HEK293T (cell line): ENCODE measurements at regions not wholly inside any gene's neighbourhood (a gene's known extent, or its start where the extent isn't known, plus 50 kb on each side); places are given as distances from the start of the nearest gene placed in this dataset.

Source experiments
- CTCF ChIA-PET: fragments of 350-600 bp; formaldehyde crosslinking; extraction: SDS; loops from one replicate; lab custom pipeline; 2021; ENCODE audit warnings: antibody characterized with exemption, inconsistent platforms; lab: Yijun Ruan, JAX
- POLR2A ChIA-PET: fragments of 350-600 bp; formaldehyde crosslinking; extraction: SDS; loops from one replicate; lab custom pipeline; 2020; ENCODE audit warnings: antibody characterized with exemption, inconsistent platforms; lab: Yijun Ruan, JAX
- DNase-seq: peaks from one replicate; pipeline ENCODE4 v3.0.0; 2012; ENCODE audit warnings: mixed read lengths; ENCODE audit errors: extremely low spot score
- ARNT ChIP-seq: fragments of 450-650 bp; IDR thresholded peaks from 2 replicates; pipeline ENCODE4 v1.6.1; 2017; ENCODE audit warnings: mild to moderate bottlenecking
- BHLHE40 ChIP-seq: fragments of 450-650 bp; IDR thresholded peaks from 2 replicates; pipeline ENCODE4 v1.6.1; 2016; ENCODE audit warnings: mild to moderate bottlenecking, moderate library complexity, borderline replicate concordance
- CTBP1 ChIP-seq: fragments of 450-650 bp; IDR thresholded peaks from 2 replicates; pipeline ENCODE4 v1.6.1; 2016; ENCODE audit warnings: borderline replicate concordance
- ELF4 ChIP-seq: fragments of 450-650 bp; IDR thresholded peaks from 2 replicates; pipeline ENCODE4 v1.6.1; 2017; ENCODE audit warnings: antibody characterized with exemption
- FOXA1 ChIP-seq: fragments of 450-650 bp; IDR thresholded peaks from 2 replicates; pipeline ENCODE4 v1.6.1; 2016; ENCODE audit warnings: mild to moderate bottlenecking
- FOXK2 ChIP-seq: fragments of 450-650 bp; IDR thresholded peaks from 2 replicates; pipeline ENCODE4 v1.6.1; 2016; ENCODE audit warnings: mild to moderate bottlenecking
- FOXM1 ChIP-seq: fragments of 450-650 bp; IDR thresholded peaks from 2 replicates; pipeline ENCODE4 v1.6.1; 2017; ENCODE audit warnings: mild to moderate bottlenecking, borderline replicate concordance
- HDGF ChIP-seq: fragments of 450-650 bp; IDR thresholded peaks from 2 replicates; pipeline ENCODE4 v1.6.1; 2017; ENCODE audit warnings: antibody characterized with exemption, borderline replicate concordance
- L3MBTL2 ChIP-seq: fragments of 450-650 bp; conservative IDR thresholded peaks from 2 replicates; pipeline ENCODE4 v1.6.1; 2016; ENCODE audit warnings: mild to moderate bottlenecking
- LEF1 ChIP-seq: fragments of 450-650 bp; IDR thresholded peaks from 2 replicates; pipeline ENCODE4 v1.6.1; 2017; ENCODE audit warnings: mild to moderate bottlenecking, borderline replicate concordance
- NFRKB ChIP-seq: fragments of 450-650 bp; IDR thresholded peaks from 2 replicates; pipeline ENCODE4 v1.6.1; 2016; ENCODE audit warnings: mild to moderate bottlenecking, moderate library complexity
- PKNOX1 ChIP-seq: fragments of 450-650 bp; IDR thresholded peaks from 2 replicates; pipeline ENCODE4 v1.6.1; 2016
- SP1 ChIP-seq: fragments of 450-650 bp; IDR thresholded peaks from 2 replicates; pipeline ENCODE4 v1.6.1; 2017
- SUZ12 ChIP-seq: fragments of 450-650 bp; IDR thresholded peaks from 2 replicates; pipeline ENCODE4 v1.6.1; 2016; ENCODE audit warnings: mild to moderate bottlenecking
- TARDBP ChIP-seq: fragments of 450-650 bp; IDR thresholded peaks from 2 replicates; pipeline ENCODE4 v1.6.1; 2016
- ZNF384 ChIP-seq: fragments of 450-650 bp; IDR thresholded peaks from 2 replicates; pipeline ENCODE4 v1.6.1; 2016

DNA sequence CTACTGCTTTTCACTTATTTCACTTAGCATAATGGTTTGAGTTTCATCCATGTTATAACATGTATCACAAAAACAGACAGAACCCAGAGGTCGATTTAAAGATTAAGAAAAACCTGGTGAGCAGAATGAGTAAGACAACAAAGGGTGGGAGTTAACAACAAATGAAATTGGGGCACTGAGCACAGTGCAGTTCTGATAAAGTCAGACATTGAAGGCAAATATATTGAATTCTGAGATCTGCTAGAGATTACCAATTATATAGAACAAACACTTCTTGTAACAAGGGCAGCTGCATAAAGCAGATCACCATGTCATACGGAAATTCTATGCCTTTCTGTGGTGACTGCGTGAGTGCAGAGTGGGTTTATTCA lies 517.3 kb upstream of the RORB start:
- ChIA-PET CTCF (no interaction called here), POLR2A (no interaction called here)
- DNase-seq = no peak
- TF ChIP-seq FOXK2 = no peak
- TF ChIP-seq SUZ12 = no peak
- TF ChIP-seq LEF1 = no peak
- TF ChIP-seq L3MBTL2 = no peak
- no peak for TF ChIP-seq PKNOX1
- TF ChIP-seq HDGF = no peak
- no peak for TF ChIP-seq BHLHE40
- TF ChIP-seq FOXA1 = no peak
- TF ChIP-seq ZNF384 = no peak
- no peak for TF ChIP-seq ELF4
- no peak for TF ChIP-seq SP1
- TF ChIP-seq TARDBP = no peak
- no peak for TF ChIP-seq CTBP1
- TF ChIP-seq NFRKB = no peak
- no peak for TF ChIP-seq ARNT
- no peak for TF ChIP-seq FOXM1

DNA sequence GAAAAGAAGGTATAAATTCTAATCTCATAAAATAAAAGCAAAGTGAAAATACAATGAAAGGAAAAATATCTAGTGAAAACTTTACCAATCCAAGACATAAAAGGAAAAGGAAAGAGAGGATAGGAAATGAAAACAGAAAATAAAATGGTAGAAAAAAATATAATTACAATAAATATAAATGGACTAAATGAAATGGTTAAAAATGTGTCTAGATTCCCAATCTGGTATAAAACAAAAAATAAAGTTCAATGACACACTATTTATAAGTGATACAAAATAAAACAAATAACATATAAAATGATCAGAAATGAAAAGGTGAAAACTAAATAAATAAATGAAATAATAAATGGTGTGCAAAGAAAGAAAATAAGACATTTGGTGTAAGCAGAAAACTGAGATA lies 516.4 kb upstream of the RORB start:
- CTCF ChIA-PET = no interaction called here
- no peak for DNase-seq
- POLR2A ChIA-PET = no interaction called here
- TF ChIP-seq TARDBP = no peak
- no peak for TF ChIP-seq CTBP1
- no peak for TF ChIP-seq SUZ12
- TF ChIP-seq HDGF = no peak
- TF ChIP-seq FOXK2 = no peak
- TF ChIP-seq SP1 = no peak
- TF ChIP-seq NFRKB = no peak
- TF ChIP-seq FOXA1 = no peak
- no peak for TF ChIP-seq ELF4
- TF ChIP-seq L3MBTL2 = no peak
- TF ChIP-seq LEF1 = no peak
- TF ChIP-seq BHLHE40 = no peak
- TF ChIP-seq PKNOX1 = no peak
- no peak for TF ChIP-seq ARNT
- no peak for TF ChIP-seq ZNF384

DNA sequence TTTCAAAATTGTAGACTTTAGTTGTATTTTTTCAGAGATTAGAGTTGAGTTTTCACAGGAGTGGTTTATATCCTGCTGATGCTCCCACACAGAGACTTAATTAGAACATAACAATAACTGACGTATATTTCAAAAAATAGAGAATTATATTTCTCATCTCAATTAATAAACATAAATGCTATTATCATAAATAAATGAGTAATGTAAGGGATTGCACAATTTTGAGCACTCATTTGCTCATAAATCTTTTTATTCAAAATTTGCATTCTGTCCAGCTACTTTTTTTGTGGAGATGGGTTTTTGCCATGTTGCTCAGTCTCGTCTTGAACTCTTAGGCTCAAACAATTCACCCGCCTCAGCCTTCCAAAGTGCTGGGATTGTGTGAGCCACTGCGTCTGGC lies 515.7 kb upstream of the RORB start:
- no peak for DNase-seq
- TF ChIP-seq SUZ12 (no peak), PKNOX1 (no peak), LEF1 (no peak), BHLHE40 (no peak), FOXA1 (no peak), HDGF (no peak), ELF4 (no peak), FOXK2 (no peak), ARNT (no peak), L3MBTL2 (no peak), SP1 (no peak), NFRKB (no peak), FOXM1 (no peak), ZNF384 (no peak)
- CTCF ChIA-PET = no interaction called here
- POLR2A ChIA-PET = no interaction called here

DNA sequence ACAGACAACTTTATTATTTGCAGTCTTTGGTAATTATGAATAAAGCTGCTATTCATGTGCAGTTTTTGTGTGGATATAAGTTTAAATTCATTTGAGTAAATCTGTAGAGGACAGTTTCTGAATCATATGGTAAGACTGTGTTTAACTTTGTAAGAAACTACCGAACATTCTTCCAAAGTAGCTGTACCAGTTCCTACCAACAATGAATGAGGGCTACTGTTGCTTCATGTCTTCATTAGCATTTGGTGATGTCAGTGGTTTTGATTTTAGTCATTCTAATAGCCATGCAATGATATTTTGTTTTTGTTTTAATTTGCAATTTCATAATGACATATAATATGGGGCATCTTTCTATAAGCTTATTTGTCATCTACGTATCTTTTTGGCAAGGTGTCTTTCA lies 501.3 kb upstream of the RORB start:
- TF ChIP-seq L3MBTL2 (no peak), ELF4 (no peak), FOXA1 (no peak), LEF1 (no peak), ARNT (no peak)
- no peak for DNase-seq
- ChIA-PET CTCF (no interaction called here), POLR2A (no interaction called here)

DNA sequence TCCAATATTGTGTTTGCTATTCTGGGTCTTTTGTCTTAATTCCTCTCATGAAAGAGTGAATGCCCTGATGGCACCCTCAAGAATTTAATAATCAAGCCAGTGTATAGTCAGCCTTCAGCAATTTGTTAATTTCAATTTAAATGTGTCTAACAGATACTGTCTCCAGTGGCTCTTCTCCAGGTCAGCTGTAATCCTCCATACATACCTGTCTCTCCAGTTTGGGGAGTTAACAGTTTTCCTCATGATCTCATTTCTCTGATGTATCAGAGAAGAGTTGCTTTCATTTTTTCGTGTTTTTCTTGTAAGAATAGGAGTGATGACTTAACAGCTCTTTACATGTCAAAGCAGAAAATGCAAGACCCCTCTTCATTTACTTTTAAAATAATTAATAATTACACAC lies 500.3 kb upstream of the RORB start:
- no peak for DNase-seq
- ChIA-PET POLR2A (no interaction called here), CTCF (no interaction called here)
- TF ChIP-seq ZNF384 = no peak
- TF ChIP-seq HDGF = no peak
- TF ChIP-seq NFRKB = no peak
- TF ChIP-seq ELF4 = no peak
- no peak for TF ChIP-seq BHLHE40
- no peak for TF ChIP-seq SUZ12
- no peak for TF ChIP-seq ARNT
- TF ChIP-seq PKNOX1 = no peak
- no peak for TF ChIP-seq FOXK2
- TF ChIP-seq FOXM1 = no peak
- no peak for TF ChIP-seq FOXA1
- TF ChIP-seq L3MBTL2 = no peak
- no peak for TF ChIP-seq CTBP1
- no peak for TF ChIP-seq TARDBP
- TF ChIP-seq SP1 = no peak
- no peak for TF ChIP-seq LEF1

GRCh38 chr9:74001382-74001781 lies 495.8 kb upstream of the RORB start:
- DNase-seq = no peak
- ChIA-PET CTCF (no interaction called here), POLR2A (no interaction called here)
- TF ChIP-seq L3MBTL2 (no peak), ZNF384 (no peak), ELF4 (no peak), SUZ12 (no peak), BHLHE40 (no peak), FOXK2 (no peak), FOXA1 (no peak), PKNOX1 (no peak)
